Mesendoderm (in vitro differentiated cells): ENCODE measurements at regions not wholly inside any gene's neighbourhood (a gene's known extent, or its start where the extent isn't known, plus 50 kb on each side); places are given as distances from the start of the nearest gene placed in this dataset.

Source experiments
- DNase-seq: peaks from one replicate; pipeline ENCODE4 v3.0.0; 2013
- H2AK5ac ChIP-seq: 2 replicates; pipeline ENCODE4 v1.6.1; 2013; ENCODE audit warnings: low read length, inconsistent platforms
- H2BK120ac ChIP-seq: 2 replicates; pipeline ENCODE4 v1.6.1; 2013; ENCODE audit warnings: low read depth, mild to moderate bottlenecking, low read length, moderate library complexity, mixed read lengths
- H2BK15ac ChIP-seq: replicated peaks from 2 replicates; pipeline ENCODE4 v1.6.1; 2013; ENCODE audit warnings: low read depth, mild to moderate bottlenecking, moderate library complexity
- H2BK5ac ChIP-seq: 2 replicates; pipeline ENCODE4 v1.6.1; 2013; ENCODE audit warnings: low read length, inconsistent platforms
- H3K18ac ChIP-seq: 2 replicates; pipeline ENCODE4 v1.6.1; 2013; ENCODE audit warnings: mild to moderate bottlenecking, low read length, mixed read lengths
- H3K23ac ChIP-seq: one replicate; pipeline ENCODE4 v1.6.1; 2013; ENCODE audit warnings: low read length
- H3K27ac ChIP-seq: 2 replicates; pipeline ENCODE4 v1.5.1; 2013; ENCODE audit warnings: low read depth, mild to moderate bottlenecking, inconsistent platforms, low read length, moderate library complexity
- H3K27me3 ChIP-seq: 2 replicates; pipeline ENCODE4 v1.6.1; 2013; ENCODE audit warnings: low read length, control low read depth, mild to moderate bottlenecking, inconsistent platforms; ENCODE audit not compliant: insufficient read depth, poor library complexity
- H3K36me3 ChIP-seq: 2 replicates; pipeline ENCODE4 v1.6.1; 2013; ENCODE audit warnings: low read length, inconsistent platforms; ENCODE audit not compliant: control insufficient read depth, insufficient read depth
- H3K4ac ChIP-seq: one replicate; pipeline ENCODE4 v1.6.1; 2013; ENCODE audit warnings: low read depth, mild to moderate bottlenecking, low read length, moderate library complexity
- H3K4me1 ChIP-seq: 2 replicates; pipeline ENCODE4 v1.6.1; 2013; ENCODE audit warnings: low read depth, low read length, inconsistent platforms; ENCODE audit not compliant: control insufficient read depth
- H3K4me2 ChIP-seq: 2 replicates; pipeline ENCODE4 v1.6.1; 2013; ENCODE audit warnings: low read length
- H3K4me3 ChIP-seq: 2 replicates; pipeline ENCODE4 v1.5.1; 2013; ENCODE audit warnings: mild to moderate bottlenecking, low read length
- H3K56ac ChIP-seq: one replicate; pipeline ENCODE4 v1.6.1; 2013; ENCODE audit warnings: low read length
- H3K79me1 ChIP-seq: 2 replicates; pipeline ENCODE4 v1.6.1; 2013; ENCODE audit warnings: low read length, inconsistent platforms
- H3K79me2 ChIP-seq: 2 replicates; pipeline ENCODE4 v1.6.1; 2013; ENCODE audit warnings: mild to moderate bottlenecking, low read length; ENCODE audit not compliant: control insufficient read depth, insufficient read depth
- H3K9ac ChIP-seq: 2 replicates; pipeline ENCODE4 v1.6.1; 2013; ENCODE audit warnings: low read length, inconsistent platforms
- H4K5ac ChIP-seq: one replicate; pipeline ENCODE4 v1.6.1; 2013; ENCODE audit warnings: low read length
- H4K8ac ChIP-seq: one replicate; pipeline ENCODE4 v1.6.1; 2013; ENCODE audit warnings: low read depth, mild to moderate bottlenecking, control low read depth, low read length, moderate library complexity
- WGBS: extraction: QIAGEN DNeasy Blood & Tissue Kit; methylation state at CpG from one replicate; pipeline ENCODE4 v1.1.7; 2013; ENCODE audit warnings: low lambda C conversion rate, missing lambda C conversion rate; ENCODE audit not compliant: insufficient coverage; ENCODE audit errors: extremely low coverage; 5-methylcytosine and 5-hydroxymethylcytosine counted together

GRCh38 chr3:73228959-73229358, 167.5 kb downstream of the EBLN2 start:
- Histone ChIP-seq H3K4me2 (no peak overlapping the region), H2BK5ac (no peak overlapping the region)
- WGBS: no CpG with 5 or more reads among the region's 8 CpGs

GRCh38 chr3:73234354-73235014, 173.0 kb downstream of the EBLN2 start:
- H3K4me3 ChIP-seq: no peak overlapping the region
- no peak for DNase-seq
- no peak overlapping the region for H3K27ac ChIP-seq
- no peak overlapping the region for H3K4ac ChIP-seq
- H3K4me2 ChIP-seq: no peak overlapping the region
- H2BK5ac ChIP-seq: no peak overlapping the region
- H3K23ac ChIP-seq: no peak overlapping the region
- no peaks in the 10 kb centered on the region for H3K4me1 ChIP-seq
- no peak overlapping the region for H2BK15ac ChIP-seq
- no peaks in the 10 kb centered on the region for H3K79me1 ChIP-seq
- H3K36me3 ChIP-seq: no peaks in the 10 kb centered on the region
- H3K9ac ChIP-seq: no peak overlapping the region
- no peak overlapping the region for H2BK120ac ChIP-seq
- no peaks in the 10 kb centered on the region for H3K27me3 ChIP-seq
- no peak overlapping the region for H3K56ac ChIP-seq
- H4K5ac ChIP-seq: no peak overlapping the region
- H3K18ac ChIP-seq: no peak overlapping the region
- WGBS: no CpG with 5 or more reads among the region's 4 CpGs
- H4K8ac ChIP-seq: no peak overlapping the region
- H3K79me2 ChIP-seq: no peaks in the 10 kb centered on the region
- H2AK5ac ChIP-seq: no peak overlapping the region

More at GRCh38 chr3:73228959-73229358, 167.5 kb downstream of the EBLN2 start:
- H2BK15ac ChIP-seq: no peak overlapping the region
- no peak overlapping the region for H3K4ac ChIP-seq
- H3K56ac ChIP-seq: no peak overlapping the region
- no peak overlapping the region for H3K9ac ChIP-seq
- no peaks in the 10 kb centered on the region for H3K79me2 ChIP-seq
- H2AK5ac ChIP-seq: no peak overlapping the region
- H3K18ac ChIP-seq: no peak overlapping the region
- H3K27me3 ChIP-seq: no peaks in the 10 kb centered on the region
- no peak overlapping the region for H4K8ac ChIP-seq
- H3K79me1 ChIP-seq: no peaks in the 10 kb centered on the region
- no peak overlapping the region for H4K5ac ChIP-seq
- no peaks in the 10 kb centered on the region for H3K4me1 ChIP-seq
- no peak overlapping the region for H3K27ac ChIP-seq
- DNase-seq: no peak
- H3K23ac ChIP-seq: no peak overlapping the region
- no peaks in the 10 kb centered on the region for H3K36me3 ChIP-seq
- no peak overlapping the region for H2BK120ac ChIP-seq
- H3K4me3 ChIP-seq: no peak overlapping the region

- no peak overlapping the region for H3K23ac ChIP-seq
- no peak overlapping the region for H3K4ac ChIP-seq
- no peak overlapping the region for H2BK15ac ChIP-seq
- no peaks in the 10 kb centered on the region for H3K27me3 ChIP-seq
- no peak for DNase-seq
- no peaks in the 10 kb centered on the region for H3K79me2 ChIP-seq
- no peaks in the 10 kb centered on the region for H3K79me1 ChIP-seq
- H3K56ac ChIP-seq: no peak overlapping the region
- WGBS: no CpG with 5 or more reads among the region's 7 CpGs
- no peak overlapping the region for H4K8ac ChIP-seq
- H2AK5ac ChIP-seq: no peak overlapping the region
- no peak overlapping the region for H3K4me2 ChIP-seq
- no peak overlapping the region for H2BK5ac ChIP-seq
- H2BK120ac ChIP-seq: no peak overlapping the region
- no peak overlapping the region for H3K9ac ChIP-seq
- no peak overlapping the region for H4K5ac ChIP-seq
- H3K27ac ChIP-seq: no peak overlapping the region
- H3K4me1 ChIP-seq: no peaks in the 10 kb centered on the region
- no peak overlapping the region for H3K4me3 ChIP-seq
- H3K36me3 ChIP-seq: no peaks in the 10 kb centered on the region
- H3K18ac ChIP-seq: no peak overlapping the region
Measured at GRCh38 chr3:73235768-73236167, 174.3 kb downstream of the EBLN2 start.

- Histone ChIP-seq H3K79me2 (no peaks in the 10 kb centered on the region), H3K4me2 (no peak overlapping the region), H2BK120ac (no peak overlapping the region), H3K27ac (no peak overlapping the region), H3K27me3 (no peaks in the 10 kb centered on the region), H2AK5ac (no peak overlapping the region), H4K5ac (no peak overlapping the region), H3K56ac (no peak overlapping the region), H3K4me3 (no peak overlapping the region), H3K79me1 (no peaks in the 10 kb centered on the region), H3K18ac (no peak overlapping the region), H3K23ac (no peak overlapping the region), H2BK15ac (no peak overlapping the region), H3K4ac (no peak overlapping the region), H3K4me1 (no peaks in the 10 kb centered on the region), H3K36me3 (no peaks in the 10 kb centered on the region), H2BK5ac (no peak overlapping the region), H4K8ac (no peak overlapping the region), H3K9ac (no peak overlapping the region)
- peak; percentile 51 for DNase-seq
- no CpG with 5 or more reads among the region's 5 CpGs for WGBS
Measured at GRCh38 chr3:73236867-73237266, 175.4 kb downstream of the EBLN2 start.

GRCh38 chr3:73243740-73244139, 182.3 kb downstream of the EBLN2 start:
- Histone ChIP-seq H3K18ac (no peak overlapping the region), H3K4me1 (no peaks in the 10 kb centered on the region), H2BK5ac (no peak overlapping the region), H3K27me3 (no peaks in the 10 kb centered on the region), H3K27ac (no peak overlapping the region), H2BK15ac (no peak overlapping the region), H3K4me2 (no peak overlapping the region), H3K9ac (no peak overlapping the region), H3K4ac (no peak overlapping the region), H4K8ac (no peak overlapping the region), H3K79me1 (no peaks in the 10 kb centered on the region), H3K79me2 (no peaks in the 10 kb centered on the region), H3K23ac (no peak overlapping the region), H2AK5ac (no peak overlapping the region), H3K36me3 (no peaks in the 10 kb centered on the region), H3K4me3 (no peak overlapping the region), H4K5ac (no peak overlapping the region), H3K56ac (no peak overlapping the region), H2BK120ac (no peak overlapping the region)
- DNase-seq: no peak
- WGBS: 100% methylated on average over 1 of the region's 3 CpGs

- H2BK5ac ChIP-seq: no peak overlapping the region
- H3K23ac ChIP-seq: no peak overlapping the region
- no CpG with 5 or more reads among the region's 1 CpG for WGBS
- no peak for DNase-seq
- H3K79me2 ChIP-seq: no peaks in the 10 kb centered on the region
- no peak overlapping the region for H2BK120ac ChIP-seq
- H3K18ac ChIP-seq: no peak overlapping the region
- no peak overlapping the region for H3K9ac ChIP-seq
- no peak overlapping the region for H4K8ac ChIP-seq
- H3K27me3 ChIP-seq: no peaks in the 10 kb centered on the region
- no peaks in the 10 kb centered on the region for H3K79me1 ChIP-seq
- no peak overlapping the region for H3K56ac ChIP-seq
- no peaks in the 10 kb centered on the region for H3K36me3 ChIP-seq
- H3K4me1 ChIP-seq: no peaks in the 10 kb centered on the region
- no peak overlapping the region for H3K4ac ChIP-seq
- H2BK15ac ChIP-seq: no peak overlapping the region
- no peak overlapping the region for H3K4me2 ChIP-seq
- H3K4me3 ChIP-seq: no peak overlapping the region
- no peak overlapping the region for H4K5ac ChIP-seq
- no peak overlapping the region for H2AK5ac ChIP-seq
- no peak overlapping the region for H3K27ac ChIP-seq
Measured at GRCh38 chr3:73245459-73245858, 184.0 kb downstream of the EBLN2 start.
